Stimulated activated CD8-positive, alpha-beta memory T cell treated with anti-CD3 and anti-CD28 coated beads, Interleukin-2, amount 100 ng/mL, for 48 hours (primary cell): ENCODE measurements at regions not wholly inside any gene's neighbourhood (a gene's known extent, or its start where the extent isn't known, plus 50 kb on each side); places are given as distances from the start of the nearest gene placed in this dataset.

Experiments
- DNase-seq, 2 donors: peaks; one replicate each; pipeline ENCODE4 v3.0.0-alpha.2; 2020; ENCODE audit warnings: low read depth in 2 of 2

DNA sequence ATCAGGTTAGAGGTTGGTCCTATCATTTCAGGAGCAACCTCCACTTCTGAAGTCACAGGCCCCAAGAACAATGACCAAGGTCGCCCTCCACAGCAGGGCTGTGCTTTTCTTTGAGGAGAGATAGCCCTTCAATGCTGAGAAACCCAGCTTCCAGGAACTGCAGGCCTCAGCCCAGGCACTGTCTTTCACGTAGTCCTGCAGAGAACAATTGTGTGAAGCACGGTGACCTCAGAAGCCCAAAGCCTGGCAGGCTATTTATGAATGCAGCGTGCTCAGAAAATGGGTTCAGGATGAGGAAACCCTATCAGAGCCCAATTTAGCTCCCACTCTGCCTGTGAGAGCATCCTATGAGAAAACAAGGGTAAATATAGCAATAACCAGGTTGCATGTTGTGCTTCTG is 388.3 kb downstream of the PLK2 start:
- no peak for DNase-seq

DNA sequence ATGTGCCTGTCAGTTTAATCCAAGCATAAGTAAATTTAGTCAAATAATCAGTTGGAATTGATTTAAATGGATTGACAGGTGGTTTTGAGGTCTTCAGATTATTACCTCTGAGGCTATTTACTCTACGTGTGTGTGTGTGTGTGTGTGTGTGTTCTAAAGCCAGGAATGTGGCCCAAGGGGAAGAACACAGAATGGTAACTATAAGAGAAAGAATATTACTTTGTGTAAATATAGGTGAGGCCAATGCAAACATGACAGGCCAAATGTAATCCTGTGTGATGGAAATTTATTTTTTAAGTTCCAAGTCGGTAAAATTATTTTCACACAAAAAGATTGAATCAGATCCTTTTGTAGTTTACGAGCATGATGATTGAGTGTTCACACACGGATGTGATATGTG is 390.0 kb downstream of the PLK2 start:
- no peak for DNase-seq

DNA sequence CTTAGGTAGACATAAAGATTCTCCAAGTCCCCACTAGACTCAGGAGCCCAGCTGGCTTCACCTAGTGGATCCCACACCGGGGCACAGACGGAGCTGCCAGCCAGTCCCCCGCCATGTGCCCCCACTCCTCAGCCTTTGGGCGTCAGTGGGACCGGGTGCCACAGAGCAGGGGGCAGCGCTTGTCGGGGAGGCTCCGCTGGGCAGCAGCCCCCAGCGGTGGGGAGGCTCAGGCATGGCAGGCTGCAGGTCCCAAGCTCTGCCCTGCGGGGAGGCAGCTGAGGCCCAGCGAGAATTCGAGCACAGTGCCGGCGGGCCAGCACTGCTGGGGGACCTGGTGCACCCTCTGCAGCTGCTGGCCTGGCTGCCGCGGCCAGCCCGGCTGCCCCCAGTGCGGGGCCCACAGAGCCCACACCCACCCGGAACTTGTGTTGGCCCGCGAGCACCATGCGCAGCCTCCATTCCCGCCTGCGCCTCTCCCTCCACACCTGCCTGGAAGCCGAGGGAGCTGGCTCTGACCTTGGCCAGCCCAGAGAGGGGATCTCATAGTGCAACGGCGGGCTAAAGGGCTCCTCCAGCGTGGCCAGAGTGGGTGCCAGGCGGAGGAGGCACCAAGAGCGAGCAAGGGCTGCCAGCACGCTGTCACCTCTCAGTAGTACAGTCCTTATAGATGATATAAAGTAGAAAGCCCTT is 390.7 kb downstream of the PLK2 start:
- no peak for DNase-seq

DNA sequence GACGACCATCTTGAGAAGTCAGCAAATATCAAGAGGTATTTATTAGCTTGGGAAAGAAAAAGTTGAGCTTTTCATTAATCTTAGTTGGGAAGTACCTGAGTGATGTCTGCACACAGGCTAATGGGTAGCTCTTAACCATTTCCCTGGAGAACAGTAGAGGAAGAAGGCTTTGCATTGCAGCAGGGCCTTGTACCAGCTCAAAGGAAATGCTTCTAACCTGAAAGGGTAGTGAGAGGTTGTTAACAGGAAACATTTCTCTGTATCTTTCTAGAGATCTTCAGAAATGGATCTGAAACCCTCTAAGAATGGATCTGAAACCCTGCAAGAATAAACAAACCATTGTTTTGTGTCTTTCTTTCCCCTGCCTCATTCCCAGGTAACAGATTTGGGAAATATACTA is 393.3 kb downstream of the PLK2 start:
- DNase-seq, result no peak

DNA sequence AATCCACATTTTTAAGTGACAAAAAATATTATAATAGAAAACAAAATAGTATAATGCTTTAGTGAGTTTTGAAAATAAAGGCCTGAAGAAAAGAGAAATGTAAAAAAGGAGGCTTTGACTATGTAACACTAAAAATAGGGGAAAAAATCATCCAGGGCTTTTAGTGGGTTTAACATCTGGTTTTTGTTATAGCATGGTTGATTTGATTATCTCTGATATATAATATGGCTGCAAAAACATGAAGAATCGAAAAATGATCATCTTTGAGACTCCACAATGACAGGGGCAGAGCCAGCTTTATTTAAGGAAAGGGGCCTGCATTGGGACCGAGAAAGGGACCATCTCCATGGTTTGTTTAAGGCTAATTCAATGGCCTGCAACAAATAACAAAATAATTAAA is 393.8 kb downstream of the PLK2 start:
- DNase-seq, result no peak

DNA sequence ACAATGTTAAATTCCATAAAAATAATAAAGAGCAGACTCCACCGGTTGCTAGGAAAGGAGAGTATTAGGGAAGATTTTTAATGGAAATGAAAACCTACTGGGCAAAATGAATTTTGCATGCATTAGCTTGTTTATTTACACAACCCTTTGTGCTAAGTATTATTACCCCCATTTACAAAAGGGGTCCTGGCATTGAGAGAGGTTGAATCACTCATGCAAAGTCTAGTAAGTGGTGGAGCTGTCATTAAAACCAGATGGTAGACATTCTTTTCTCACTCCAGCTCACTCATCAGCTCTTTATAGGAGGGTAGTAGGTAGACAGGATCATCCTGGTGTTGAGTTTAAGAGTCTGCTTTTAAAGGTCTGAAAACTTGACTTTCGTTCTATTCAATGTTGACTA is 395.1 kb downstream of the PLK2 start:
- no peak for DNase-seq

DNA sequence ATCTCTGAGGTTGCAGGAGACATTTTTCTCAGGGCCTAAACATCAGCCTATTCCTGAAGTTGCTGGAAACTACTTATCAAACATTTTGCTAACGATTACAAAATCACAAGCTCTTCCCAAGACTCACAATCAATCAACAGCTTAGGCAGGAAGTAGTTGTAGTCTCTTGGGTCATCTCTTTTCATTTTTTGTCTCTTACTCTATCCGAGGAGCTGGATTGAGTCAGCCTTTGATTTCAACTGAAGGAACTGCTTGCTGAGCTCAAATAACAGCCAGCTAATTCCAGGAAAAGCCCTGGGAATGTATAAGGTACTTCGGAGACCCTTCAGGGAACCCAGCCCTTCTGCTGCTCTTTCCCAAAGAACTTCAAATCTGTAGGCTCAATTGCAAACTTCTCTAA is 398.9 kb downstream of the PLK2 start:
- no peak for DNase-seq

DNA sequence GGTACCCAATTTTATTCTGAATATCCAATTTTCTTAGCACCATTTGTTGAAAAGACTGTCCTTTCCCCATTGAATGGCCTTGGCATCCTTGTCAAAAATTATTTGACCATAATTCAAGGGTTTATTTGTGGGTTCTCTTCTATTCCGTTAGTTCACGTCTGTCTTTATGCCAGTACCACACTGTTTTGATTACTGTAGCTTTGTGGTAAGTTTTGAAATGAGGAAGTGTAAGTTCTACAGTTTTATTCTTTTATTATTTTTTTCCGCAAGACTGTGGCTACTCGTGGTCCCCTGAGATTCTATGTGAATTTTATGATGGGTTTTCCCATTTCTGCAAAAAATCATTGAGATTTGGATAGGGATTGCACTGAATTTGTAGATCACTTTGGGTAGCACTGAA is 402.6 kb downstream of the PLK2 start:
- DNase-seq, result no peak

DNA sequence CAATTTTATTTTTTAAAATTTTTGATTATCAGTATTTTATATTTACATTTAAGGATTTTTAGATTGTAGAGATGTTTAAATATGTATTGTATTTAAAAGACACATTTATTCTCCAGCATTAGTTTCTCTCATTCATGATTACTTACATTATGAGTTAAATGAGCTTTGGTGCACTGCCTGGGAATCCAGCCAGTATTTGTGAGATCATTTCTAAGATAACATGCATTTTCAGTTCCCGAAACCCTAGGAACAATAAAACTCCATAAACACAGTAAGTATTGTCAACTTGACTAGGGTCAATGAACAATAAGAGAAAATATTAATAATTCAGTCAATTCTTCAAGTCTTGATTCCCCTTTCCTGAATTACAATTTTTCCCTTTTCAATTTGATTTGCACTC is 403.3 kb downstream of the PLK2 start:
- DNase-seq, result no peak

DNA sequence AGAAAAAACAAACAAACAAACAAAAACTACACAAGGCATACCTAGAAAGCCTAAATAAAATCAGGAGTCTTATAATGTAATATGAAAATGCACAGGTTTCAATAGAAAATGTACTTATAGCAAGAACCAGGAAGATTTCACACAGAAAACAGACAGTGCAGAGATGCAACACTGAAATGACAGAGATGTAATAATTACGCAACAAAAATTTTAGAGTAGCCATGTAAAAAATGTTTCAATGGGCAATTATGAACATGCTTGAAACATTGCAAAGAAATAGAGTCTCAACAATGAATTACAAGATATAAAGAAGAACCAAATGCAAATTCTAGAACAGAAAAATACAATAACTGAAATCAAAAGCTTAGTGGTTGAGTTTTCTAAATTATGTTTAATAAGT is 405.9 kb downstream of the PLK2 start:
- DNase-seq, result no peak

DNA sequence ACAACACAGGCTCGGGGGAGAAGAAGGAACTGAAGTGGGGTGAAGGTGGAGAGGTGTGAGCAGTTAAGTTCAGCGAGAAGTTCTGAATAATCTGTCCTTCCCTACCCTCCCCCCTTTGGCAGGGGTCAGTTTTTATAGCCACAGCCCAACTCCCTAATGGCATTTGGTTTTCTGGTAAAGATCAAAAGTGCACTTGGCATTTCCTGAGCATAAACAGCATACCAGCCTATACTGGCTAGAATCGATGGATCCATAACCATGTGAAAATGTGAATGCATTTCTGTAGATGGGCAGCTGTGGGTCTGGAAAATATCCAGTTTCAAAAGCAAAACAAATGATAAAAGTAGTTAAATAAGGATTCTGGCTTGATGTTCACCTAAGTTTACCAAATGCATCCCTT is 410.9 kb downstream of the PLK2 start:
- no peak for DNase-seq

DNA sequence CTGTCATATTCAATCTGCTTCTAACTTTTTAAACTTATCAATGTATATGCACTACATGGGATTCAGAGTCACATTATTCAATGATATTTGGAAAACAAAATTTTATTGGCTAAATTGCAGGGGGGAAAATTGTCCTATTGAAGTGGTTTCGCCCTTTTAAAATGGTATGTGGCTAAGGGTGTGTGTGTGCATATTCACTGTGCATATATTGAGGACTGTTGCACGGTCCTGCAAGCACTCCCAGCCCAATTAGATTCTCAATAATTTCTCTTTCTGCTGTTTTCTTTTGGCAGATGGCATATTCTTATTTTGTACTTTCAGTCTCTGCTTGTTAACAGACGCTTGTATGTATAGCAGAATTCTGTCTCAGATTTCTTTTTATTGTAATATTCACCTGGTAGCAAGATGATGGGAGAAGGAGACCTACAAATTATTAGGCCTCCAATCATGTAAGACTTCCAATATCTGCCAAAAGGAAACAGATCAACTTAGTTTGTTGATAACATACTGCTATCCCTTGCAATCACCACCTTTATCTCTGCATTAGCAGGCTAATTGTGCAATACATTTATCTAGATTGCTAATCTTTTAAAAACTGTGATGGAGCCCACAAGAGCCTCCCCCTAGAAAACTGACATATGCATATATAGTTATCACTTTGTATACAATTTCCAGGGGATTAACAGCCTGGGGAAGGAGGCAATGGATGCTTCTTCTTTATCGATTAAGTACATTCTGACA is 411.5 kb downstream of the PLK2 start:
- DNase-seq, result no peak

DNA sequence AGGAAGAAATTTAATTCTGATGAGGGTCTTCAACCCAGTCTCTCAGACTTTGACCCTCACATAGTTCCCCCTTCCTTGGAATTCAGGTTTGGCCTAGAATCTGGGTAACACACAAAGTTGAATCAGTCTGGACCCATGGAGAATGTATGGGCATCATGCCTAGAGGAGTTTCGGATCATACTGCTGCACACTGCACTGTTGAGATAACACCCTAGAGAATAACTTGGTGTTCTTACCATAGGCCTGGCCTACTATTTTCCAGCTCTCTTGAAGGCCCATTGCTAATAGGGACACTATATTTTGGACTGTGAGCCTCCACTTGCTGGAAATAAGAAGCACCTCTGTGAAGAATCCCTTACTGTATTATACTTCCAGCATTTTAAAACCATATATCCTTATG is 413.5 kb downstream of the PLK2 start:
- DNase-seq, result no peak

DNA sequence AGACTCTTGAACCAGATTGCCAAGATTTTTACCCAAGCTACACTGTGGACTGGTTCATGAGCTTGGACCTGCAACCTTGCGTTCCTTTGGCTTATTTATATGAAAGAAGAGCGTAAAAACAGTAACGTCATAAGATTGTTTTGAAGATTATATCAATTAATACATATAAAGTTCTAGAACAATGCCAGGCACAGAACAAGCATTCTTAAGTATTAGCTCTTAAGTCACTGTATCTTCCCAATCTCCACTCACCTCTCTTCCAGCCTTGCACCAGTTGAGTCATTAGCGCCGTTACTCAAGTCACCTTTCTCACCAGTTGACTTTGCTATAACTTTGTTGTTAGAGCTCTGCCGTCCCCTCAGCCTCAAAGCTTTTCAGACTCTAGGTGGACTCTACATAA is 415.7 kb downstream of the PLK2 start:
- DNase-seq, result no peak

DNA sequence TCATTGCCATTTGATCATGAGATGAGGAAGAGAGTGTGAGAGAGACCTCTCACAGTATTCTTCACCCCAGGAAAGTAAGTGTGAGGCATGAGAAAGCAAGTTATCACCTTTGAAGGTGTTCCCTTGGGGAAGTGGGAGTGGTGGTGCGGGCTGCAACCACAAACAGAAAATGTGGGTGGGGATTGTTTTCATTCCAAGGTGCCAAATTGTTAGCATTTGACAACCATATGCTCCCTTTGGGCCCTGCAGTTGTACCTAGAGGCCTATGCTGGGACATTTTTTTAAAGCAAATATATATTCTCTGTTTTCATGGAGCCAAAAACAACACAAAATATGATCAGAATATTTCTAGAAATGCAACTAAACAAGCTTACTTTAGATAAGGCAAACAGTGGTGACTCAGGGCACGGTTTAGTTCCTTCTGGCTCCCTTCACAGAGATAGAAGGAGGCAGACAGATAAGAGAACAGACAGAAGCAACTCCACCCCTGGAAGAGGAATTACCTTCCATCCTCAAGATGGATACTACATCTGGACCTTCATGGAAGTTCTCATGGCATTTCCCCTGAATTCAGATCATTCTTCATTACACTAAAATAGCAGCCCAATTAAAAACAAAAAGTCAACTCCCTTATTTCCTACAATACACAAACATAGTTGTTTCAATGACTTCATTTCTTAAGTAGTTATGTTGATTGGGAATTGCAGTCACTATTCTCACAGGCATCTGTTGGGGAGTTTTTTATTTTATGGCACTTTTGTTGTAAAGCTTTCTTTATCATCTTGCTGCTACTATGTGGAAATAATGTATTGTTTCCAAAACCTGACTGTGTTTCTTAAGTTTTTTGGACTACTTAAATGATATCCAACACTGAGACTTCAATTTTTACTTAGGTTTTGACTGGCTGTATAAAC is 416.6 kb downstream of the PLK2 start:
- DNase-seq, result no peak

DNA sequence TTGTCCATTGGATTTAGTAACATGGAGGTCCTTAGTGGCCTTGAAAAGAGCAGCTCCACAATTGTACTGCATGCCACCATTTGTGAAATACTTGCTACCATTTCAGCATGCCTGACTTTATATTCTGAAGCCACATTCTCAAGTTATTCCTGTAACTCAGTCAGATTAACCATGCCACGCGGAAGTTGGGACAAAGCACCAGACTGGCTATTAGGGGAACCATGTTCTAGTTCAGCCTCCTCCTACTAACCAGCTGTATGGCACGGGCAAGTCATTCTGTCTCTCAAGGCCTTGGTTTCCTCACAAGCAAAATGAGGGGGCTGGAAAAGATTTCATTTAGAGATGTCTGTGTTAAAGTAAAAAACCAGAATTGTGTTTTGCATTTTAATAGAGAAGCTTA is 418.0 kb downstream of the PLK2 start:
- no peak for DNase-seq

DNA sequence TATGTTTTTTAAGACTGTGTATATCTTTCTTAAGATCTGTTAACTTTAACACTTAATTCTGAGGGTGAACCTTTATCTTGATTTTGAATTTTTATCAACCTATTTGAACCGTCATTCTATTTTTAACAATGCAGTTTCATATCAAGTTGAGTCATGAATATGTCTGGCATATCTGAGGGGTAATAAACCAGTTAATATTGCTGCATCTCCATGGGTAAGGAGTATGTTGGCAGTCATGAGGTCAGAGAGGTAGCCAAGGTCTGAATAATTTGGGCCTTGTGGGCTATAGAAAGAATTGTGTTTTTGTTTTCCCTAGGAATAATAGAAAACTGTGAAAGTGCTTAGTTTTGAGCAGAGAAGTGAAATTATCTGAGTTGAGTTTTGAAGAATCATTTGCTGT is 419.0 kb downstream of the PLK2 start:
- no peak for DNase-seq

DNA sequence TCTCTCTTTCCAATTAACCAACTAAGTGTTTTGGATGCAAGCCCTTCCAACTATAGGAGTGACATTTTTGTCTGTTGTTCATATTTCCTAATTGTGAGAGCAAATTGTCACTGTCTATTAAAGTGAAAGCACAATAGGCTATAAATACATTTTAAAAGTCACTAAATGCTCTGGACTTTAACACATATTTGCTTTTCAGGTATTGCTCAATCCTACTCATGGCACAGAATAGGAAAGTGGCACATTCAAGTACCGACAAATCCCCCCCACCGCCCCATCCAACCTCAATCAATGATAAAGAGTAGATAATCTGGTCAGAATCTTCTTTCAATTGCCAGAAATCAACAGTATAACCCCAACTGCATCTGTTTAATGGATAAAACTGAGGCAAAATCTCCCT is 419.8 kb downstream of the PLK2 start:
- no peak for DNase-seq

DNA sequence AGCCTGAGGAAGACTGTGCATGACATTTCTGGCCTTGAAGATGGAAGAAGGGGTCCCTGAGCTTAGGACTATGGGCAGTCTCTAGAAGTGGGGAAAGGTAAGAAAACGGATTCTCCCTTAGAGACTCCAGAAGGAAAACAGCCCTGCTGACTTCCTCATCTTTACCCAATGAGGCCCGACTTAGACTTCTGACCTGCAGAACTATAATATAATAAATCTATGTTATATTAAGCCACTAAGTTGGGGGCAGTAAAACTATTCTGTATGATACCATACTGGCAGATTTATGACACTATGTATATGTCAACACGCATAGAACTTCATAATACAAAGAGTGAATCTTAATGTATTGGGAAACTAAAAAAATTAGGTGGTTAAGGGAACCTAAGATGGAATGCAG is 422.0 kb downstream of the PLK2 start:
- DNase-seq, result no peak

DNA sequence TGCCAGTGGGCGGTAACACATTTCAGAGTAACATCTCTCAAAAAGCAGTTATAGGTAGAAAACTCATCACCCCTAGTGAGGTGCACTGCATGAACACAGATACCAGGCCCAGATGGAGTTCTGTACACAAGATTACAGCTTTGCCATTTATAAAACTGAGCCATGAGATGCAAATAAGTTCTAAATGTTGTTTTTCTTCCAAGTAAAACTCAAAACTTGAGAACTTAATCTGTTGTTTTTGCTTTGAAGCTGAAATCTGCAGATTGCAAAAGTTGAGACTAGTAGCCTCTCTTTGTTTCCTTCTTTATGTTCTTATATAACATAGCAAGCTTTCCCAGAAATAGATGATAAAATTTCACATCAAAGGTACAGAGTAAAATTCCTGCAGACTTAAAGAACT is 434.1 kb downstream of the PLK2 start:
- no peak for DNase-seq

DNA sequence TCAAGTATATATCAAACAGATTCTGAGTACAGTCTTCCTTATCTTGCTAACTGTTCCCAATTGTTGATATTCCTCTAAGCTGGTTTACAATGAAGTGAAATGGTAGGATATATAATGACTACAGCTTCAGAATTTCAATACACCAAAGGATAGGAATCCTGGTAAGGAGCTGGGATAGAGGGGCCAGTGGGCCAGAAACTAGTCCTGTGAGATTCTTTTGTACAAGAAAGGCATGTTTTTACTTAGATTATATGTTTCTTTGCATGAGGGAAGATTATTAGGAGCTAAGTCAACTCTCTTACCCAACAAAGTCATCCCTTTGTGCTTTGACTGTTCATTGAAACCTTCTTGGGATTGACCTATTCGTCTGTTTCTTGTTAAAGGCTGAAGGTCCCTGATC is 435.7 kb downstream of the PLK2 start:
- no peak for DNase-seq

DNA sequence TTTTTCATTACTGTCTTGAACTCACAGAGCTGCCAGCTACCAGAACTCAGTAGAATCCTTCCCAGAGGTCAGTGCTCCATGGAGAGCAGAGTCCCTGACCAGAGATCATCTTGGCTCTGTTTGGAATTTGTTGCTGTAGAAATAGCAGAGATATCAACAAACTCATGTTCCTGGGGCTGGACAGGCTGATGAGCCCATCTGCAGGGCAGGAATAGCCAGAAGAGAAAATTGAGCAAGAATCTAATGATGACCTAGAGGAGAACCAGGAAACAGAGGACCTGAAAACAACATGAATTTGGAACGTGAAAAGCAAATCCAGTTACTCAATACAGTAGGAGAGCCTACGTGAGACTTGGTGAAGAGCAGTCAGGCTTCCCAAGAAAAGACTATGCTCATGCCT is 437.8 kb downstream of the PLK2 start:
- no peak for DNase-seq

DNA sequence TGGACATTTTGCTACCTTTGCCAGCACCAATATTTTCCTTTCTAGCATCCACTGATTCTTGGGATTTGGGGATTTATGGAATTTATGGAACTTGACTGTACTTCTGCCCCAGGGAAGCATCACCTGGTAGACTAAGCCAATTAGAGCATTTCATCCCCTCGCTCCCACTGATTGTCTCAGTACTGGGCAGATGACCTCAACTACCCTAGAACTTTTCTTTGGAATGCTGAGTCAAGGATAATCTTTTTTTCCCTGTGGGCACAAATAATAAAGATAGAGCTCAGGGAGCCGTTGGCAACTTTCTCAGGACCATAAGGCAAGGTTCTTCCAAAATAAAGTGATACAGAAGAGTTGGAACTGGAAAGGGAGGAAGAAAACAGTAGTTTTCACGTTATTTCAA is 438.4 kb downstream of the PLK2 start:
- no peak for DNase-seq
